ENCODE measurements at regions not wholly inside any gene's neighbourhood (a gene's known extent, or its start where the extent isn't known, plus 50 kb on each side); places are given as distances from the start of the nearest gene placed in this dataset.
"Not testable (repeated sequence)": the region's sequence is repeated elsewhere in the genome, so short reads cannot be mapped to it uniquely, and the experiment has no call there.

GRCh38 chr17:21769781-21770180 lies 77.5 kb downstream of the KCNJ18 start:
- H3K27me3 Mint-ChIP-seq (ENCODE audit: low read depth); DNase-seq (ENCODE audit: low spot score); ATAC-seq; H3K27ac Mint-ChIP-seq; POLR2A ChIA-PET; H3K4me3 Mint-ChIP-seq; H3K4me1 Mint-ChIP-seq; CTCF ChIA-PET: not testable (repeated sequence)
- Mint-ChIP-seq H3K9me3 (peaks cover 17% of the 10 kb centered on the region), H3K36me3 (peaks cover 33% of the 10 kb centered on the region)

DNA sequence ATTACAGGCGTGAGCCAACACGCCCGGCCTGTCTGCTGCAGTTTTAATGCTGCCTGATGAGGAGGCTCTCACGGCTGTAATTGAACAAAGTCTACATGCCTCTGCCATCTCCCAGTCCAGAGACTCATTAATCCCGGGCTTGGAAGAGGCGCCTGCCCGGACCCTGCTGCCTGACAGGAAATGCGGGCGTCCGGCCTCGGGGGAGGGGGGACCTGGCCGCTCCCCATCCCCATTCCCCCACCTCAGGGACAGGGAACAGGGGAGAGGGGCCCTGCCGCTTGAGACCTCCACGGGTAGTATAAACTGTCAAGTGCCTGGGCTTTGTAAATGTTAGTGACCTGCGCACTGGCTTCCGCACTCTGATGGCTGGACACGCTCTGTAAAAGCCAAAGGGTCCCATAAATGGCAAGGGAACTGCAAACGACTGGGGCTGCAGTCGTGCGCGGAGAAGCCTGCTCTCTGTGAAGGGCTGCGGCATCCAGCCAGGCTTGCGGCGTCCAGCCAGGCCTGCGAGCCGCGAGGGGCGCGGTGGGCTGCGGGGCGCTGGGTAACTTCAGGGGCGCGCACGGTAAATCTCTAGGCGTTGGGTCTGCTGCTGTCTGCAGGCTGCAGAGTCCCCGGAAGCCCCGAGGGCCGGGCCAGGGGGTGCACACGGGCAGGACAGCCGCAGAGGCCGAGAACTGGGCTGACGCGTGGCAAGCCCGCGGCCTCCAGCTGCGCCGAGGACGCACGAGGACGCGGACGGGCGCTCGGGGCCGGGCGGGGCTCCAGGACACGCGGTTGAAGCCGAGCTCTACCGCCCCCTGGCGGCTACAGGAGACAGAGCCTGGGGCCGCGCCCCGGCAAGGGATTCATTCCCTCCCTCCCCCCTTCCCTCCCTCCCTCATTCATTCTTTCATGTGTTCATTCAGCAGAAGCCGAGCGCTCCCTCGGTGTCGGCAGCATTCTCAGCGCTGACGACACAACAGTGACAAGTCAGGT lies 78.4 kb downstream of the KCNJ18 start:
- H3K4me1 Mint-ChIP-seq; H3K27ac Mint-ChIP-seq; H3K4me3 Mint-ChIP-seq; POLR2A ChIA-PET; H3K27me3 Mint-ChIP-seq (ENCODE audit: low read depth); DNase-seq (ENCODE audit: low spot score); CTCF ChIA-PET: not testable (repeated sequence)
- peak; percentile 86 for ATAC-seq
- Mint-ChIP-seq H3K36me3 (peaks cover 39% of the 10 kb centered on the region), H3K9me3 (peaks cover 15% of the 10 kb centered on the region)

DNA sequence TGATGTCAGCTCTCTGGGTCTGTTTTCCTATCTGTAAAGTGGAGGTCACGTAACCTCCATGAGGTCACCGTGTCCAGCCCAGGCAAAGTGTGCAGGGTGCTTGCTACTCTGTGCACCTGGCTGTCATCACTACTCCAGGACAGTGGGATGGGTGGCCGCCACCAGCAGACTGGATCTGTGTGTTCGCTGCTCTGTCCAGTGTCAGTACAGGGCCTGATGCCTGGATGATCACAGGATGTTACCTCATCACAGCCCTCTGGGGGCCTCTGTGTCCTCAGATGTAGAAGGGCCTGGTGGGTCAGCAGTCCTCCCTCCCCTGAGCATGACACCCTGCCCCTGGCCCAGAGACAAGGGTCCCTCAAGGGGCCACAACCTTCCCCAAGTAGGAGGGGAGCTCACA lies 80.0 kb downstream of the KCNJ18 start:
- CTCF ChIA-PET, result no interaction called here
- Mint-ChIP-seq H3K9me3 (peaks cover 20% of the 10 kb centered on the region), H3K27ac (no peak overlapping the region), H3K4me3 (no peak overlapping the region), H3K4me1 (no peaks in the 10 kb centered on the region), H3K27me3 (ENCODE audit: low read depth) (peaks cover 9% of the 10 kb centered on the region), H3K36me3 (peaks cover 44% of the 10 kb centered on the region)
- DNase-seq (ENCODE audit: low spot score), result no peak
- POLR2A ChIA-PET, result no interaction called here
- no peak for ATAC-seq
- TF ChIP-seq IRF1 (CRISPR knock-in tag; IDR thresholded peaks at IDR 0.05), result no peak
- no peak for TF ChIP-seq SP1 (CRISPR knock-in tag; conservative IDR thresholded peaks at IDR 0.05)
- no peak for TF ChIP-seq SOX15 (CRISPR knock-in tag; IDR thresholded peaks at IDR 0.05)
- TF ChIP-seq, protein P1, sequence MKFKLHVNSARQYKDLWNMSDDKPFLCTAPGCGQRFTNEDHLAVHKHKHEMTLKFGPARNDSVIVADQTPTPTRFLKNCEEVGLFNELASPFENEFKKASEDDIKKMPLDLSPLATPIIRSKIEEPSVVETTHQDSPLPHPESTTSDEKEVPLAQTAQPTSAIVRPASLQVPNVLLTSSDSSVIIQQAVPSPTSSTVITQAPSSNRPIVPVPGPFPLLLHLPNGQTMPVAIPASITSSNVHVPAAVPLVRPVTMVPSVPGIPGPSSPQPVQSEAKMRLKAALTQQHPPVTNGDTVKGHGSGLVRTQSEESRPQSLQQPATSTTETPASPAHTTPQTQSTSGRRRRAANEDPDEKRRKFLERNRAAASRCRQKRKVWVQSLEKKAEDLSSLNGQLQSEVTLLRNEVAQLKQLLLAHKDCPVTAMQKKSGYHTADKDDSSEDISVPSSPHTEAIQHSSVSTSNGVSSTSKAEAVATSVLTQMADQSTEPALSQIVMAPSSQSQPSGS (CRISPR knock-in tag; IDR thresholded peaks at IDR 0.05; ENCODE audit: borderline replicate concordance, low read depth), result no peak
- TF ChIP-seq, protein P2, sequence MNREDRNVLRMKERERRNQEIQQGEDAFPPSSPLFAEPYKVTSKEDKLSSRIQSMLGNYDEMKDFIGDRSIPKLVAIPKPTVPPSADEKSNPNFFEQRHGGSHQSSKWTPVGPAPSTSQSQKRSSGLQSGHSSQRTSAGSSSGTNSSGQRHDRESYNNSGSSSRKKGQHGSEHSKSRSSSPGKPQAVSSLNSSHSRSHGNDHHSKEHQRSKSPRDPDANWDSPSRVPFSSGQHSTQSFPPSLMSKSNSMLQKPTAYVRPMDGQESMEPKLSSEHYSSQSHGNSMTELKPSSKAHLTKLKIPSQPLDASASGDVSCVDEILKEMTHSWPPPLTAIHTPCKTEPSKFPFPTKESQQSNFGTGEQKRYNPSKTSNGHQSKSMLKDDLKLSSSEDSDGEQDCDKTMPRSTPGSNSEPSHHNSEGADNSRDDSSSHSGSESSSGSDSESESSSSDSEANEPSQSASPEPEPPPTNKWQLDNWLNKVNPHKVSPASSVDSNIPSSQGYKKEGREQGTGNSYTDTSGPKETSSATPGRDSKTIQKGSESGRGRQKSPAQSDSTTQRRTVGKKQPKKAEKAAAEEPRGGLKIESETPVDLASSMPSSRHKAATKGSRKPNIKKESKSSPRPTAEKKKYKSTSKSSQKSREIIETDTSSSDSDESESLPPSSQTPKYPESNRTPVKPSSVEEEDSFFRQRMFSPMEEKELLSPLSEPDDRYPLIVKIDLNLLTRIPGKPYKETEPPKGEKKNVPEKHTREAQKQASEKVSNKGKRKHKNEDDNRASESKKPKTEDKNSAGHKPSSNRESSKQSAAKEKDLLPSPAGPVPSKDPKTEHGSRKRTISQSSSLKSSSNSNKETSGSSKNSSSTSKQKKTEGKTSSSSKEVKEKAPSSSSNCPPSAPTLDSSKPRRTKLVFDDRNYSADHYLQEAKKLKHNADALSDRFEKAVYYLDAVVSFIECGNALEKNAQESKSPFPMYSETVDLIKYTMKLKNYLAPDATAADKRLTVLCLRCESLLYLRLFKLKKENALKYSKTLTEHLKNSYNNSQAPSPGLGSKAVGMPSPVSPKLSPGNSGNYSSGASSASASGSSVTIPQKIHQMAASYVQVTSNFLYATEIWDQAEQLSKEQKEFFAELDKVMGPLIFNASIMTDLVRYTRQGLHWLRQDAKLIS (CRISPR knock-in tag; IDR thresholded peaks at IDR 0.05; ENCODE audit: borderline replicate concordance), result no peak
- no peak for TF ChIP-seq PREB (CRISPR knock-in tag; IDR thresholded peaks at IDR 0.05; ENCODE audit: borderline replicate concordance)
- TF ChIP-seq USF2 (CRISPR knock-in tag; IDR thresholded peaks at IDR 0.05), result no peak
- TF ChIP-seq, protein P3, sequence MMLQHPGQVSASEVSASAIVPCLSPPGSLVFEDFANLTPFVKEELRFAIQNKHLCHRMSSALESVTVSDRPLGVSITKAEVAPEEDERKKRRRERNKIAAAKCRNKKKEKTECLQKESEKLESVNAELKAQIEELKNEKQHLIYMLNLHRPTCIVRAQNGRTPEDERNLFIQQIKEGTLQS (CRISPR knock-in tag; conservative IDR thresholded peaks at IDR 0.05), result no peak
- TF ChIP-seq NR2C2 (CRISPR knock-in tag; IDR thresholded peaks at IDR 0.05), result no peak
- no peak for TF ChIP-seq HMGA2 (CRISPR knock-in tag; IDR thresholded peaks at IDR 0.05)
- TF ChIP-seq, protein P4, sequence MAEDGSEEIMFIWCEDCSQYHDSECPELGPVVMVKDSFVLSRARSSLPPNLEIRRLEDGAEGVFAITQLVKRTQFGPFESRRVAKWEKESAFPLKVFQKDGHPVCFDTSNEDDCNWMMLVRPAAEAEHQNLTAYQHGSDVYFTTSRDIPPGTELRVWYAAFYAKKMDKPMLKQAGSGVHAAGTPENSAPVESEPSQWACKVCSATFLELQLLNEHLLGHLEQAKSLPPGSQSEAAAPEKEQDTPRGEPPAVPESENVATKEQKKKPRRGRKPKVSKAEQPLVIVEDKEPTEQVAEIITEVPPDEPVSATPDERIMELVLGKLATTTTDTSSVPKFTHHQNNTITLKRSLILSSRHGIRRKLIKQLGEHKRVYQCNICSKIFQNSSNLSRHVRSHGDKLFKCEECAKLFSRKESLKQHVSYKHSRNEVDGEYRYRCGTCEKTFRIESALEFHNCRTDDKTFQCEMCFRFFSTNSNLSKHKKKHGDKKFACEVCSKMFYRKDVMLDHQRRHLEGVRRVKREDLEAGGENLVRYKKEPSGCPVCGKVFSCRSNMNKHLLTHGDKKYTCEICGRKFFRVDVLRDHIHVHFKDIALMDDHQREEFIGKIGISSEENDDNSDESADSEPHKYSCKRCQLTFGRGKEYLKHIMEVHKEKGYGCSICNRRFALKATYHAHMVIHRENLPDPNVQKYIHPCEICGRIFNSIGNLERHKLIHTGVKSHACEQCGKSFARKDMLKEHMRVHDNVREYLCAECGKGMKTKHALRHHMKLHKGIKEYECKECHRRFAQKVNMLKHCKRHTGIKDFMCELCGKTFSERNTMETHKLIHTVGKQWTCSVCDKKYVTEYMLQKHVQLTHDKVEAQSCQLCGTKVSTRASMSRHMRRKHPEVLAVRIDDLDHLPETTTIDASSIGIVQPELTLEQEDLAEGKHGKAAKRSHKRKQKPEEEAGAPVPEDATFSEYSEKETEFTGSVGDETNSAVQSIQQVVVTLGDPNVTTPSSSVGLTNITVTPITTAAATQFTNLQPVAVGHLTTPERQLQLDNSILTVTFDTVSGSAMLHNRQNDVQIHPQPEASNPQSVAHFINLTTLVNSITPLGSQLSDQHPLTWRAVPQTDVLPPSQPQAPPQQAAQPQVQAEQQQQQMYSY (CRISPR knock-in tag; IDR thresholded peaks at IDR 0.05), result no peak
- TF ChIP-seq ETV6 (CRISPR knock-in tag; IDR thresholded peaks at IDR 0.05), result no peak
- no peak for TF ChIP-seq ZBTB21 (CRISPR knock-in tag; IDR thresholded peaks at IDR 0.05; ENCODE audit: borderline replicate concordance)
- no peak for TF ChIP-seq MXD4 (CRISPR knock-in tag; IDR thresholded peaks at IDR 0.05; ENCODE audit: borderline replicate concordance)
- TF ChIP-seq CREM (CRISPR knock-in tag; IDR thresholded peaks at IDR 0.05), result no peak
- TF ChIP-seq ZNF219 (CRISPR knock-in tag; IDR thresholded peaks at IDR 0.05; ENCODE audit: borderline replicate concordance), result no peak
- TF ChIP-seq, protein P5, sequence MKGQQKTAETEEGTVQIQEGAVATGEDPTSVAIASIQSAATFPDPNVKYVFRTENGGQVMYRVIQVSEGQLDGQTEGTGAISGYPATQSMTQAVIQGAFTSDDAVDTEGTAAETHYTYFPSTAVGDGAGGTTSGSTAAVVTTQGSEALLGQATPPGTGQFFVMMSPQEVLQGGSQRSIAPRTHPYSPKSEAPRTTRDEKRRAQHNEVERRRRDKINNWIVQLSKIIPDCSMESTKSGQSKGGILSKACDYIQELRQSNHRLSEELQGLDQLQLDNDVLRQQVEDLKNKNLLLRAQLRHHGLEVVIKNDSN (CRISPR knock-in tag; IDR thresholded peaks at IDR 0.05), result no peak
- TF ChIP-seq RORB (CRISPR knock-in tag; IDR thresholded peaks at IDR 0.05), result no peak
